ENCODE measurements at regions not wholly inside any gene's neighbourhood (a gene's known extent, or its start where the extent isn't known, plus 50 kb on each side); places are given as distances from the start of the nearest gene placed in this dataset.
"Not testable (repeated sequence)": the region's sequence is repeated elsewhere in the genome, so short reads cannot be mapped to it uniquely, and the experiment has no call there.

DNA sequence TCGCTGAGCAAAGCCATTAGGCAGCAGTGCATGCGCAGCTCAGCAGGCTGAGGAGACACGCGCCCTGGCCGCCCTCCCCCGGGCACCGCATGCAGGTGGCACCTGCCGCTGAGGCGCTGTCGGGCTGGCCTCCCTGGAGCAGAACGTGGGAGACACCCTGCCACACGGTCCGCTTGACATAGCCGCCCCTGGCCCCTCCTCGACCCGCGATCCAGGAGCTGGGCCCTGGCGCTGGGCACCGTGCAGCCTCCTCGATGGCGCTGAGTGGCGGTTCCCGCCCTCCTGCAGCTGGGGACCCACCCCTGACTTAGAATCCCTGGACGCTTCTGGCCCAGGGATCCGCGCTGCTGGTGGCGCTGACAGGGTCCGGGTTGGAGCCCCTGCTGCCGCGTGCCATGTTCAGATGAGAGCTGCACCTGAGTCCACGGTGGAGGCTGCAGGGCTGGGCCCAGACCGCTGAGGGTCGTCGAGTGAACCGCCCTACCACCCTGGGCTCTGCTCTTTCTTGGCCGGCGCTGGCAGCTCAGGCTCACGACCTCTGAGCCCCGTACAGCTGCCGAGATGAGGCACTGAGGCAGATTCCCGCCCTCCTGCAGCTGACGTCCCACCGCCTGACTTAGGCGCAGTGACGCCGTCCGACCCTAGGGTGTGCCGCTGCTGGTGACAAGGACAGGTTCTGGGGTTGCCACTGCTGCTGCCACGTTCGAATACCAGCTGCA lies 116.8 kb downstream of the OR13A1 start:
- no peak for DNase-seq

DNA sequence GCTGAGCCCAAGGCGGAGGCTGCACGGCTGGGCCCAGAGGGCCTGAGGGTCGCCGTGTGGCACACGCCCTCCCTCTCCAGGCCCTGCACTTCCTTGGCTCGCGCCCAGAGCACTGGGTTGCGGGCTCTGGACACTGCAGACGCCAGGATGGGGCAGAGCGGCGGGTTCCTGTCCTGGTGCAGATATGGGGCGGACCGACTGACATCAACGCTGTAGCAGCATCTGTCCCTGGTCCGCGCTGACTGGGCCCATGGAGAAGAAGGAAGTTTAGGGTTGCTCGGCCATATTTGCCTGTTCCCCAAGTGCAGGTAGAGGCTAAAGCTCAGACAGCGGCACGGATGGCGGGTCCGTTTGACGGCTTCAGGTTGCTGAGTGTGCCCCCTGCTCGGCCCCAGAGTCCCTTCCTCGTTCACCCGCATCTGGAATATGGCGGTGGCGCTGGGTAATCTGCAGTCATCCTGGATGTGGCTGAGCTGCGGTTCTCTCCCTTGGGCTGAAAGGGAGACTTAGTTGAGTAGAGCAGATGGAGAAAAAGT lies 116.1 kb downstream of the OR13A1 start:
- DNase-seq = no peak

DNA sequence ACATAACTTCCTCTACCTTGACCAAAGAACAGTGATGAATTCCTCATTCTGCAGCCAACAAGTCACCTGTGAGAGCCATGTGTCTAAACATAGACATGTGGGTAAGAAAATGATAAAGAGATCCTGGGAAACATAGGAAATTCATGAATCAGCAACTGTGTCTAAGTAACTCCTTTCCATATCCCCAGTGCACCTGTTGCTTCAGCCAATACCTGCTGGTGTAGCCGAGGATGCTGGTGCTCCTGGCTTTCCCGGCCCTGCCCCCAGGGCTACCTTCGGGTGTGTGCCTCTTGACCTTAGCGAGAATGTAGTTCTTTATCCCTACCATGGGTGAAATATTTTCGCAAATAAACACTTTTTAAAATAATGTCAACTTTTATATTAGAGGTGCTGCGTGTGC lies 114.1 kb downstream of the OR13A1 start:
- no peak for DNase-seq

DNA sequence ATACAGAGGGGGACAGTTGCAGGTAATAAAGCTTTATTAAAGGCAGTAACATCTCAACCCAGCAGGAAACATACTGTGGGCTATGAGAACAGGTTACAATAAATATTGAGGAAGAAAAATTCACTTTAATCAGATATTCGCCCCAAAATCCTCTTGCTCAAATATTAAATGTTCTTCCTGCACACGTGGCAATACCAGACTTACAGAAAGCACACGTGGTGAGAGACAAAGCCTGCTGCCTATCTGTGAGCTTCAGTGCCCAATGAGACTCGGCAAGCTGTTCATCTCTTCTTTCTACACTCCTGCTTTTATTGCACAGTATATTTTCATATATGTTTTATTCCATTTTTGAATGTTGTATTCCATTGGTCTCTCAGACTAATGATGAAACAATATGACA lies 113.2 kb downstream of the OR13A1 start:
- DNase-seq = no peak

DNA sequence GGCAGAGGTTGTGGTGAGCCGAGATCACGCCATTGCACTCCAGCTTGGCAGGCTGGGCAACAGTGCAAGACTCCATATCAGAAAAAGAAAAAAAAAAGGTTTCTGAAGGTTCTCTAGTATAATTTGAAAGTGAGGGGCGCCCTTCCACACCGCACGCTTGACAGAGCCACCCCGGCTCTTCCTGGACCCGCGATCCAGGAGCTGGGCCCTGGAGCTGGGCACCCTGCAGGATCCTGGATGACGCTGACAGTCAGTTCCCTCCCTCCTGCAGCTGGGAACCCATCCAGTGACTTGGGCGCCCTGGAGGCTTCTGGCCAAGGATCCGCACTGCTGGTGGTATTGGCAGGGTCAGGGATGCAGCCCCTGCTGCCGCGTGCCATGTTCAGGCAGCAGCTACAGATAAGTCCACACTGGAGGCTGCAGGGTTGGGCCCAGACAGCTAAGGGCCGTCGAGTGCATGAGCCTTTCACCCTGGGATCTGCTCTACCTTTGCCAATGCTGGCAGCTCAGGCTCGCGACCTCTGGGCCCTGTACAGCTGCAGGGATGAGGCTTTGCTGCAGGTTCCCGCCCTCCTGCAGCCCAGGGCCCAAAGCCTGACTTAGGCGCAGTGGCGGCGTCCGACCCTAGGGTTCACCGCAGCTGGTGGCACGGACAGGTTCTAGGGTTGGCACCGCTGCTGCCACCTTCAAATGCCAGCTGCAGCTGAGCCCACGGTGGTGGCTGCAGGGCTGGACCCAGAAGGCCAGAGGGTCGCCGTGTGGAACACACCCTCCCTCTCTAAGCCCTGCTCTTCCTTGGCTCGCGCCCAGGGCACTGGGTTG lies 110.2 kb downstream of the OR13A1 start:
- DNase-seq = no peak

DNA sequence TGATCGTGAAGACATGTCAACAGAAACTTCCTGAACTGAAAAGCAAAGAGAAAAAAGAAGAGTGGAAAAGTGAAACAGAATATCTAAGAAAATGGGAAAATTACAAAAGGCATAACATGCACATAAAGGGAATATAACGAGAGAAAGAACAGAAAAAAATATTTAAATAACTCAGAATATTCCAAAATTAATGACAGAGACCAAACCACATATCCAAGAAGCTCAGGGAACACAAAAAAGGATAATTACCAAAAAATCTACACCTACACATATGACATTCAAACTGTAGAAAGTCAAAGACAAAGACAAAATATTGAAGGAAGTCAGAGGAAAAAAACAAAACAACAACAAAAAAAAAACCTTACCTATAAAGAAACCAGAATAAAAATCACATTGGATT lies 105.5 kb downstream of the OR13A1 start:
- no peak for DNase-seq

DNA sequence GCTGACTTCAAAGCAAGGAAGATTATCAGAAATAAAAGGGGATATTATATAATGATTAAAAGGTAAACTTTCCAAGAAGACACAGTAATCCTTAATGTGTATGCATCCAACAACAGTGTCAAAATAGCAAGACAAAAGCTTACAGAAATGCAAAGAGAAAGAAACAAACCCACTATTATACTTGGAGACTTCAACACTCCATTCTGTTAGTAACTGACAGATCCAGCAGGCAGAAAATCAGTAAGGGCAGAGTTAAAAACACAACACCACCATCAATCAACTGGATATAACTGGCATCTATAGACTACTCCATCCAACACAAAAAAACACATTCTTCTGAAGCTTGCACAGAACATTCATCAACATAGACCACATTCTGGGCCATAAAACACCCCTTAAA lies 103.8 kb downstream of the OR13A1 start:
- no peak for DNase-seq

DNA sequence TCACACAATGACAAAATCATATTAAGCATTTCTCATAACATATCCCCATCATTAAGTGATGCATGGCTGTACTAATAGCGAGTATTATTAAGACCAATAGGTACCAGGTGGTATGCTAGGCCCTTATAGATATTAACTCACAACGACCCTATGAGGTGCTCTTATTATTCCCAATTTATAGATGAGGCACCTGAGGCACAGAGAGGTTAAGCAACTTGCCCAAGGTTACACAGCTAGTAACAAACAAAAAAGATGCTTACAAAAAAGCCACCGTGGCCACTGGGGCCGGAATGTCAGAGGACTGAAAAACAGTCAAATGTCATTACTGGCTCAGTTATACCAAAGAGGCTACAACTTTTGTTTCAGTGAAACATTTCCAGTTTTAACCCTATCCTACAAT lies 96.0 kb downstream of the OR13A1 start:
- no peak for DNase-seq

DNA sequence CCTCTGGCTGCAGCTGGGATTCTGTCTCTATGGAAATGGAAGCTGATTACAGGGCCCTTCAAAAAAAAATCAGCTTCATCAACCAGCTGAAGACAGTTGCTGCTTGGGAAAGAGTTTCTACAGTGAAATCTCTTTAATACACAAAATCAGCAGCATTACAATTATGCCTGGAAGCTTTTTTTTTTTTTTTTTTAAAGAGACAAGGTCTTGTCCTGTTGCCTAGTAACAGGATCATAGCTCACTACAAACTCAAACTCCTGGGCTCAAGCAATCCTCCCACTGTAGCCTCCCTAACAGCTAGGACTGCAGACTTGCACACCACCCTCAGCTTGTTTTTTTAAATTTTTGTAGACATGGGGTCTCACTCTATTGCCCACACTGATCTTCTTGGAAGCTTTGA lies 94.5 kb downstream of the OR13A1 start:
- DNase-seq = no peak

DNA sequence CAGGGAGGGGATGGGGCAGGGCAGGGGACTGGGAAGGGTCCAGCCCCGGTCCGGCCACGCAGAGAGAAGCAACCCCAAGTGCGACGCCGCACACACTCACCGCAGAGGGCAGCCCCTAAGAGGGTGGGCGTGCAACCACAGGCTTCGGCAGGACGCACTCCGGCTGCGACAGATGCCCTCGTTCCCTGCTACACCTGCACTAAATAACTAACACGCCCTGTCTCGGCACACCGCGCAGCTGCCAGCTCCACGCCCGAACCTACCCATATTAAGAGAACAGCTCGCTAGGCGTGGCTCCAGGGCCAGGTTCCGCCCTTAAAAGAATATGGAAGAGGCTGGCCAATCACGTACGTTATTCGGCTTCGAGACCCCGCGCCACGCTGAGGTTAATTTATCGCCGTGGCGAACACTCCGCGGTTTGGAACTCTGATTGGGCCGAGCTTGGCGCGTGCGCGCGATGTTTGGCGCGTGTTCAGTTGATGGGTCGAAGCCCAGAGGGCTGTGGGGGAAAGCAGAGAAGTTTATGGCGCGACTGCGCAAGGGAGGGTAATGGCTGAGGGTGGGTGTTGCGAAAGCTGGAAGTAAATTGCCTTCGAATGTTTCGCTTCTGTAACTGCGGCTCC lies 91.1 kb downstream of the OR13A1 start:
- DNase-seq = no peak

DNA sequence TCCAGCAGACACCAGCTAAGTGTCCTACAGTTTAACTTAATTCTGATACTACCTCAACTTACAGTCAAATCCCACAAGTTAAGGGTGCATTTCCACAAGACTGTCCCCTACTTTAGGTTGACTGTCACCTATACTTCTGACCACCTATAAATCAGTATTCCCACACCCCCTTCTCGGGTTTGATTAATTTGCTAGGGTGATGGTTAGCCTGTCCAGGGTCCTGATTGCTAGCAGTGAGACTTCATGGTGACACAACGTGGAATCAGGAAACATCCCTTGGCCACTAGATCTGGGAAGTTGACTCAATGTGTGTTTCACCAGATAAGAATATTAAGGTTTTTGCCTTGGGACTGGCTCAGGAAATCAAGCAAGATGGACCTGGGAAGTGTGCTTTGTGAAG lies 88.4 kb downstream of the OR13A1 start:
- no peak for DNase-seq

DNA sequence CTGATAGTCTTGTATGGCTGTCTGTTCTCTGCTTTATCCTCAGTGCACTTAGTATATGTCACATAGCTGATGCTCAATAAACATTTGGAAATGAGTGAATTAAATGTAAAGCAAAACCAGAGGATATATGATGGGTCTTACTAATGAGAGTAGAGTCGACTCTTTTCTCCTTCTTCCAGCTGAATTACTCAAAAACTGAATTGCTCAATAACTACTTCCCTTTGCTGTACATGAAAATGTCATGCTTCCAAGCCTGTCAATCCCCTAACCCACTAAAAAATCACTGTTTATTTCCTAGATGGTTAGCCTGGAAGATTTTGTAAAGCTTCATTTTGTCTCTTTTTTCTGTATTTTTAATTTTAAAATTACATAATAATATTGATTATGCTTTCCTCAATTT lies 88.0 kb downstream of the OR13A1 start:
- DNase-seq = no peak

DNA sequence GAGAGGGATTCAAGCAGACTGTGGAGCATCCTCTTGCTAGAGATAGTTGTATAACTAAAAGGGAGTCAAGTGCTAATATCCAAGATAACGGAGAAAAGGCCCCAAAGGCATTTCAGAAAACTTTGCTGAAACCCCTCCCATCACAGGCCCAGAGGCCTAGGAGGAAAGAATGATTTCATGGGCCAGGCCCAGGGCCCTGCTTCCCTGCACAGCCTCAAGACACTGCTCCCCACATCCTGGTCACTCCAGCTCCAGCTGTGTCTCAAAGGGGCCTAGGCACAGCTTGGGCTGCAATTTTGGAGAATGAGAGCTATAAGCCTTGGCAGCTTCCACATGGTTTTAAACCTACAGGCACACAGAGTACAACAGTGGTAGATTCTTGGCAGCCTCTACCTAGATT lies 85.6 kb downstream of the OR13A1 start:
- no peak for DNase-seq

DNA sequence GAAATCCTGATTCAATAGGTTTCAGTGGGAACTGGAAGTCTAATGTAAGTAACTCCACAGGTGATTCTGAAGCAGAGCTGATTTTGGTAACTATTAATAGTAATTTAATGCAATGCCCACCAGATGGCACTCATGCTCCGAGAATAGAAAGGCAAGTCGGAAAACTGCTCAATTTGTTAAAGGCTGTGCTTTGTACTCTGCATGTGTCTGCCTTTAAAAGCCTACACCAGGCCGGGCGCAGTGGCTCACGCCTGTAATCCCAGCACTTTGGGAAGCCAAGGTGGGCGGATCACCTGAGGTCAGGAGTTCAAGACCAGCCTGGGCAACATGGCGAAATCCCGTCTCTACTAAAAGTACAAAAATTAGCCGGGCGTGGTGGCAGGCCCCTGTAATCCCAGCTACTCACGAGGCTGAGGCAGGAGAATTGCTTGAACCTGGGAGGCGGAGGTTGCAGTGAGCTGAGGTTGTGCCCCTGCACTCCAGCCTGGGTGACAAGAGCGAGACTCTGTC lies 80.1 kb downstream of the OR13A1 start:
- DNase-seq = peak; percentile 41

DNA sequence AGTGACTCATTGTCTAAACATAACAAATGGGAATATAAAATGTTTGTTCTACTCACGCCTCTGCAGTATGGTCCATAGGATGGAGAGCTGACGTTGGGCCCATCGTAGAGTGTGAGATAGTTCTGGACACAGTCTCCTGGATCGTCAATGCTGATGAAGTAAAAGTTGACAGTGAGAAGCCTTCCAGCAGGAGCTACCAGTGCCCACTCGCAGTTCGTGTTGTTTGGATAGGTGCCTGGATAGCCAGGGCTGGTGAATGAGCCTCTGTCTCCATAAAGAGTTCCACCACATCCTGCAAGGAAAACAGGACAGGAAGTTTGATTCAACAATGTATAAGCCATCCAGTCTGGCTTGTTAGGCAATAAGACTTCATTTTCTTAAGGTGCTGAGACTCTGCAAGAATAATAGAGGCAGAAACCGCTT lies 79.6 kb downstream of the OR13A1 start:
- DNase-seq = no peak

DNA sequence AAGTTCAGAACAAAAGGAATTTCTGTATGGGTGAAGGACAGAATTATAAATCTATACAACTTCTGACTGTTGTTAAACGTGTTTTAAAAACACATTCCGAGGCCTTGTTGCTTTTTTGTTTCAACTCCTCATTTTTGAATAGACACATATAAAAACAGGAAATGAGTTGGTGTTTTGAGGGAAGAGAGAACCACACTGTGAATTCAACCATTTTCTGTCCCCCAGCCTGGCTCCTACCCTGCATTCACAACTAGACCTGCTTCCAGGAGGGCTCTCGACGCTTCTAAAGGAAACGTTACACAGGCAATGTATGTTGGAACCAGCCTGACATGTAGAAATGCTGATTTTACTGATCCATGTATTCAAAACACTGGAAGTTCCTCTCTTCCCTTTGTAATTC lies 76.5 kb downstream of the OR13A1 start:
- DNase-seq = no peak

DNA sequence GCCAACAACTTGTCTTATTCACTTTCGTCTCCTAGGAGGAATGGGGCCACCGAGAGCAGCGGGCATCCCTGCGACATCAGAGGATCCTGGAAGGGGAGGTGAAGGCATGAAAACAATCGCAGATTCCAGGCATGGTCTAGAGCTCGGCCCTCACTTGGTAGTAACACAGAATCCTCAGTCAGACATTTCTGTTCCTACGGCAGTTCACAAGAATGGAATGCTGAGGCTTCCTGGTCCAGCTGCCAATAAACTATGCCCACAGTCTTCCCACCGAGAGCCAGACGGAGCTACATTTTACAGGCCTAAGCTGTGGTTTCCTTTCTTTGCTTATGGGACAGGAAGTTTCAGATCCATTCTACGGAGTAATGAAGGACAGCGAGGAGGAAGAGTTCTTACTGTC lies 75.8 kb downstream of the OR13A1 start:
- DNase-seq = no peak

DNA sequence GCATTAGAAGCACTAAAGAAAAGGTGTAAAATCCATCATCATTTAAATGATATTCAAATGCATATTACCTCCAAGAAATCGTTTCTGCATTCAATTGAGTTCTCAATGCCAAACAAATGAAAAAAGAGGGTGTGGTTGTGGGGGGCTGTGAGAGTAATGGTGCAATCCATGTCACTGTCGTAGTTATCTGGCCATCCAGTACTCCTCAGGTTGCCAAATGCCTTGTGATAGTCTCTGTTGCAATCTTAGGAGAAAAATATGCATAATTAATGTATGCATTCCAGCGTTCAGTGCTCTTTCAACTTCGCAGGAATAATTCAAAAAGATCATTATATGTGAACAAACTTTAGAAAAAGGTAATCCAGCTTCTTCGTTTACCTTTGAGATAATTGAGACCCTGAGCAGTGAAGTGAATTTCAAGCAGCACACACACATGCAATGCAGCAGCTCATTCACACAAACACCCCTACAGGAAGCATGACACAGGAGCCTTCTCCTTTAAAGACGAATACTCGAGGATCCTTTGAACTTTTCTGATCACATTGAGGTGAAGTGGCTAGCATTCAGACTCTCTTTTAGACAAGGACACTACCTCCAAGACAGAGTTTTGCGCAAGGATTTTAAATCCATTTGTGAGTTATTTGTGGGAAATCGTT lies 73.4 kb downstream of the OR13A1 start:
- no peak for DNase-seq

DNA sequence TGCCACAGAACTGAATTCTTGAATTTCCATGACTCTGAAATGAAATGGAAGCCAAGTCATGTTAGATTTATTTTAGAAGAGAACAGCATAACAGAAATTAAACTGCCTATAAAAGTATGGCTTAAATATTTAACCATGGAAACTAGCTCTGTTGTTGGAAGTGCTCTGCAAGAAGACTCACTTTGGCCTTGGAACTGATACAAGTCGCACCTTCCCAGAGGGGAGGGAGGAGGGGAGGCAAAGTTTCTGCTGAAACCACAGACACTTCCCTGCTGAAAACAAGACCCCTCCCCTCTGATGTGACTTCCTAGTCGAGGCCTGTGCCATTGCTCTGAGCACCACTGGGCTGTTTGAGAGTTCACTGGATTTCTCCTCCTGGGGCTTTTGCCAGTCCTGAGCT lies 72.1 kb downstream of the OR13A1 start:
- DNase-seq = no peak

DNA sequence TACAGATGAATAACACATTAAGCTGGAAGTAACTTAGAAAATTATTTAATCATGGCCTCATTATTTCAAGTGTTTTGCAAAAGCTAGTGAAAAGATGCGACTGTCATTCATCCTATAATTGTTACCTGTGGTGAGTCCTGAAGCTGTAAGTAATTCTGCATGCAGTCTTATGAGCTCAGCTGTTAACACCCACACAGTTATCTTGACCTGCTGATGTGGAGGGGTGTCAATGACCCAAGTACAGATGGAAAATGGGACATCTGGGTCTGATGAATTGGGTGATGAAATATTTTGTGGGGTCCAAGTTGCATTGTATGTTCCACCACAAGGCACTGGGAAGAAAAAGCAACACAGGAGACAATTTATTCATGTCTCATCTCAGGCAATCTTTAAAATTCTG lies 68.9 kb downstream of the OR13A1 start:
- DNase-seq = no peak

DNA sequence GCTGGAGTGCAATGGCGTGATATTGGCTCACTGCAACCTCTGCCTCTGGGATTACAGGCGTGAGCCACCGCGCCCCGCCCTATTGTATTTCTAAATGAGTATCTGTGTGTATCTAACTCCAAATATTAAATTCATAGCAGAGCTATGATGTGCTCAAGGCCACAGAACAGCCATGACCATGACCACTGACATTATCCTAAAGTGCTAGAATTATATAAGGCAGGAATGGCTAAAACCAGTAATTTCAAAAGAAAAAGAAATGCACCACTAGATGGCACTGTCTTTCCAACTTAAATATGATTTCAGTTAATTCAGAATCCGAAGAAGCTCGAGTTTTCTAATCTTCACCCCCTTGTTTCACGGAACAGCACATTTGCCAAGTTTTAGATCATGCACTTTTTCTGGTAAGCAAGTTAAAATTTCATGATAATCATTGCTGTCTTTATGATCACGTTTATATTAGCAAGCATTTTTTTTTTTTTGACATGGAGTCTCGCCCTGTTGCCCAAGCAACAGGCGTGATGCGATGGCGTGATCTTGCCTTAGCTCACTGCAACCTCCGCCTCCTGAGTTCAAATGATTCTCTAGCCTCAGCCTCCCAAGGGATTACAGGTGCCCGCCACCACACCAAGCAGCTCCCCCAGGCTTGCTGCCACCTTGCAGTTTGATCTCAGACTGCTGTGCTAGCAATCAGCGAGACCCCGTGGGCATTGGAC lies 65.3 kb downstream of the OR13A1 start:
- no peak for DNase-seq

DNA sequence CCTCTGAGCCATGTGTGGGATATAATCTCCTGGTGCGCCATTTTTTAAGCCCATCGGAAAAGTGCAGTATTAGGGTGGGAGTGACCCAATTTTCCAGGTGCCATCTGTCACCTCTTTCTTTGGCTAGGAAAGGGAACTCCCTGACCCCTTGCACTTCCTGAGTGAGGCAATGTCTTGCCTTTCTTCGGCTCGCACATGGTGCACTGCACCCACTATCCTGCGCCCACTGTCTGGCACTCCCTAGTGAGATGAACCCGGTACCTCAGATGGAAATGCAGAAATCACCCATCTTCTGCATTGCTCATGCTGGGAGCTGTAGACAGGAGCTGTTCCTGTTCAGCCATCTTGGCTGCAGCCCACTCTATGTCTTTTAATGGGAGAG lies 64.7 kb downstream of the OR13A1 start:
- DNase-seq = not testable (repeated sequence)
